ENCODE measurements at regions not wholly inside any gene's neighbourhood (a gene's known extent, or its start where the extent isn't known, plus 50 kb on each side); places are given as distances from the start of the nearest gene placed in this dataset.

DNA sequence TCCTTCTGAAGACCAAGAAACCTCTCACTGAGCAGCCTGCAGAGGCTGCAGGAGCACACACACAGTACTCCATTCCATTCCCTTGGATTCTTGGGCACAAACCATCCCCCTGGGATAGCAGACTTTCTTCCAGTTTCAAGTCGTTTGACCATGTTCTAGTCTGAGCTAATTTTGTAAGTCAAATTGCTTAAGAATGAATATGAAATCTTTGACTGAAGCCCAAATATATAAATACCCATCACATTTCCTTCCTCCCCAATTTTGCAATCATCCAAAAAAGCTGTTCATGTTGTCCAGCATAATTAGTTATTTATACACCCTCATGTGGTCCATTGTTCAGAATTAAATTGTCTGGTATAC is 231.2 kb upstream of the TPRG1 start:
- DNase-seq, result no peak

DNA sequence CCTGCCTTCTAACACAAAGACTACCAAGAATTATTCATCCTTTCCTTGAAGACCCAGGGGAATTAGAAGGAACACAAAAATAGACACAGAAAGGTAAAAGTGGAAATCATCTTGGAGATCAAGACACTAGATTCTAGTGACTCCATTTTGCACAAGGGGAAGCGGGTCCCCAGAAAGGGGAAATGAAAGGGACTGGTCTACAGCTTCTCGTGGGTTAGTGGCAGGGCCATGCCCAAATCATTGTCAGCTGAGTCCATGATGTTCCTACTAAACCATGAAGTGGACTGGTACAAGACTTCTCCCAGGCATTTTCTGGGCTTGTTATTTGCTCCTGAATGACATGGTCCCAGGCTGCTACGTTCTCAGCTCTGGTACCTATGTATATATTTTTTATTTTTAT is 230.7 kb upstream of the TPRG1 start:
- DNase-seq, result no peak

DNA sequence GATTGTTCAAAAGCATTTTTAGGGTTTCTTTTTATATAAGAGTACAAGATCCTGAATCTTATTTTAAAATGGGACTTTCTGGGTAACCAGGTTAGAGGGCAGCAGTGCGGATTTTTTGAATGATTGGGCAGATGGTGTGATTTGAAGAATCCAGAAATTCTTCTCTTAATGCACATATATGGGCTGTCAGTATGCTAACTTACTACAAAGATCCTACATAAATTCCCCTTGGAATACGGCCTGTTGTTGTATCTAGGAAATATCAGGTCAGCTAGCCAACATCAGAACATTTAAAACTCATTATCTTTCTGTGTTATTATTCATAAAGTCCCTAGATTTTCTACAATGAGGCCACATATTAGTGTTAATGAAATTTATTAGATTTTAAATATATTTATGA is 229.6 kb upstream of the TPRG1 start:
- DNase-seq, result no peak

DNA sequence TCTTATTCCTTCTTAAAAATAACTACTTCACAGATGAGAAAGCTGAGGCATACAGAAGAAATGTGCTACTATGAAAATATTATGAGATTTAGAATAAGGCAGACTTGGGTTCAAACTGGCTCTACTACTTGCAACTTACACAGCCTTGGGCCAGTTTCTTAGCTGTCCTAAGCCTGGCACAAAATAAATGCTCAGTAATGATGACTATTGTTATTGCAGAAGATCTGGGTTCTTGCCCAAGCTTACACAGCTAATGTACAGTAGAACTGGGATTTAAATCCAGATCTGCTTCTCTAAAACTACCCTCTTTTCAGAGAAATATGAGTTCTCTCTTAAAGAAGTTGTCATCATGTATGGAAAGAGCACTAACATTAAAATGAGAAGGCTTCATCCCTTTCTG is 228.2 kb upstream of the TPRG1 start:
- DNase-seq, result no peak

DNA sequence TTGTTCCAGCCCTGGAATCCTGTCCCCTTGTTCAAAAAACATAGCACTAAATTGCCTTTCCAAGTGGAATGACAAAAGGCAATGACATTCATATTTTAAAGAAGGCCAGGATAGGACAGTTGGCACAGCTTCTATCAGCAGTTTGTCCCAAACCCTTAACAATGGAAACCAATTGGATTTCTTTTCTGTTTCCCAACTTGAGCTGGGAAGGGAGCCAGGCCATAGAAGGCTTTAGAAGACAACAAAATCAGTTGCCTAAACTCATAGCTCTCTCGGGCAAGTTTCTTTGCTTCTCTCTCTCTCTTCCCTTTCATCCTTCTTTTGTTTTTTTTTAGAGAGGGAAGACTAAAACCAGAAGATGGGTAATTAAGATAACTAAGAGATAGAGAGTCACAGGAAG is 227.7 kb upstream of the TPRG1 start:
- no peak for DNase-seq

DNA sequence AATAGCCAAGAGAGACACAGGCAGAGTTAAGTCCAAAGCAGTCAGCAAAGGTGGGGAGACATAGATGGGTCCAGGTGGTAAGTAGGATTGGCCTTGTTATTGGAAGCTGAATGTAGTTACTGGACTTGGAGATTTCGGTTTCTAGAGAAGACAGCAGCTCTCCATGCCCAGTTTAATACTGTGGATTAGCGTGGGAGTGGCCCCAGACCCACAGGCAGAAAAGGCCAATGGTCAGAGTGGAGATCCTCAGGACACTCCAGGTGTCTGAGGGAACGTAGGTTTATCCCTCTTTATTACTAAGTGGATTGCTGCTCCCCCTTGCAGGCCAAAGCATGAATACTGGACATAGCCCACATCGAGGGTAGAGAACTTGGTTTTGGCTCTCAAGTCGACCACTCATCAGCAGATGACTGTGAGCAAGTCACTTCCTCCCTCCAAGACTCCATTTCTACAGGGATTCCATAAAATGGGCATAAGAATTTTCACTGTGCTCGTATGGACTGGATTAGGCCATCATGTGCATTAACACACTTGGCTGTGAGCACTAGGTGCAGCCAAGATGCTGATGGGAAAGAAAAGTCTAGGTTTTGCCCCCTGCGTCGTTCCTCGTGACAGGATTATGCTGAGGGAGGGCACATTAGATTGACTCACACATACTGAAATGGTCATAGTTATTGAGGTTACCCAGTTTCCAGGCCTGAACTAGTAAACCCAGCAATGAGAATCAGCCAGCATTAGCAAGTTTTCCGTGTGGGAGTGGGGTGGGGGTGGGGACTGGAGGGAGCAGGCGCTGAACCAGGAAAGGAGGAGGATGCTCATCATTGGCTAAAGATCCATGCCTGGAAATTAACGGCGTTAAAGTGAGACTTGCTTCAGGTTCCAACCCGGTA is 225.2 kb upstream of the TPRG1 start:
- DNase-seq, result no peak

DNA sequence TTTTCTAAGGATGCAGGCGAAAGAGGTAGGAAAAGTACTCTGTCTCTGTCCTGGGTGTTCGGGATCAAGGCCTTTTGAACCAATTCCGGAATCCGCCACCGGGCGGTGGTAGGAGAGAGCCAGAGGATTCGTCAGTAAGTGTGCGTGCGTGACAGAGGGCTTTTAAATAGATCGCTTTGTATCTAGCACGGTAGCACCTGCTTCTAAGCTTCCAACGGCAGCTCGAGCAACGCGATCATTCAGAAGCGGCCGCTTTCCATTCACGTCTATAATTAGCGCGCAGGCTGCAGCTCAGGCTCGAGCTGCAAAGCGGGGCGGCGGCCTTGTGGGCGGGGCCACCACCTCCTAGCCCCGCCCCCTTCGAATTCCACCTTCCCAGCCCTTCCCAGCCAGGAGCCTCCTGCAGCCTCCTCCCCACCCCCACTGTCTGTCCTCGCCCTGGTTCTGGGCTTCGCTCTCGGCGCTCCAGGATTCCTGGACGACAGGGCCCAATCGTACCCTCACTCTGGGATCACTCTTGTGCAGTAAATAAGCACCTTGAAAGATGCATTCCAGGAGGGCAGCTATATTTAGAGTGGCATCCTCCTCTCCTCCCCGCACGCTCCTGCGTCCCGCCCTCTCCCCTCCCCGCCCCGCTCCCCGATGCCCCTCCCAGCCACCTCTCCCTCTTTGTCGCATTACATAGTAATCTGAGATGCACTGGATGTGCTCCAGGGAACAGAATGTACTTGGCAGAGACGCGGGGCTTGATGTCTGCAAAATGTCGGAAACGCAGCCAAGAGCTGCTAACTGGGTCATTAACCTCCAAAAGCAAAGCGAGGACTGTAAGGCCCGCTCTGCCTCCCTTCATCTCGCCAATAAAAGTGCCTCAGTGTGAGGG is 224.1 kb upstream of the TPRG1 start:
- DNase-seq, result peak; percentile 90

DNA sequence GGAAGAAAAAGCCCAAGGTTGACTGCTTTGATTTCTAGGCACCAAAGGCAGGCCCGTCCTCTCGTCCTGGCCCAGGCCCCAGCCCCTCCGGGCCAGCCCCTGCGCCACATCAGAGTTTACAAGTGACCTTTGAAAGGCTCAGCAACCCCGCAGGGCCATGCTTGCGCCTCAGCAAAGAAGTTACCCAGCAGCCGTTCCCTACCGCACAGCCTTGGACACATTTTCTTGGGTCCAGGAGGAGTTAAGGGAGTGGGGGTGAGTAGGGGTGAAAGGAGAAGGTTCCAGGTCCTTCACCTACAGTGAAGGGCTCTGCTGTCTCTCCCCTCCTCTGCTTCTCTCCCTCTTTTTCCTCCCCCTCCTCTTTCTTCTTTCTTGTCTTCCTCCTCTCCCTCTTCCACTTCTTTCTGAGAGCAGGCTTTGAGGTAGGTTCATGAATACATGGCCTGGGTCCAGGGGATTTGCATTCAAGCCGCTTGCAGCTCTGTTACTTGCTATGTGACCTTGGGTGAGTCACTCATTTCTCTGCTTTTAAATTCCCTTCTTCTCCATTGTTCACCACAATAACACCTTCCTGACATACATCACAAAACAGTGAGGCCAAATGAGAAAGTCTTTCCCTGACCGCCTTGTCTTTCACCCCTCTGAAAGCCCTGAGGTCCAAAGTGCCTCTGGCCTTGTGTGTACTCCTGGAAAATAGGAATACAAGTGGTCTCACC is 223.3 kb upstream of the TPRG1 start:
- DNase-seq, result no peak

DNA sequence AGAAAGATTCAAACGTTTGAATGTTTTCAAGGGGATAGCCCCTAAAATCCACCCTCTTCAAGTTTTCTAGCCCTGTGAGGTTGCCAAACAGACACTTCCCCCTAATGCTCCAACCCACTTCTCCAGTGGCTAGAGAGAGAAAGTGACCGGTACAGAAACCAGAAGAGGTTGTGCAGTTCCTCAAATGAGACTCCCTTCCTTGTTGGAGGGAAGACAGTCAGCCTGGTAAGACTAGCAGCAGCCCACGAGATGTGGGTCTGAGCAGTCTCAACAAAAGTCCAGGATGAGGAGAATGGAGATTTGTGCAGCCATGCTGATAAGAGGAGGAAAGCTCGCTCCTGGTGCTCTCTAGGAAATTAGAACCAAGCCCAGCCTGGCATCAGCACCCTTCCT is 222.8 kb upstream of the TPRG1 start:
- no peak for DNase-seq

DNA sequence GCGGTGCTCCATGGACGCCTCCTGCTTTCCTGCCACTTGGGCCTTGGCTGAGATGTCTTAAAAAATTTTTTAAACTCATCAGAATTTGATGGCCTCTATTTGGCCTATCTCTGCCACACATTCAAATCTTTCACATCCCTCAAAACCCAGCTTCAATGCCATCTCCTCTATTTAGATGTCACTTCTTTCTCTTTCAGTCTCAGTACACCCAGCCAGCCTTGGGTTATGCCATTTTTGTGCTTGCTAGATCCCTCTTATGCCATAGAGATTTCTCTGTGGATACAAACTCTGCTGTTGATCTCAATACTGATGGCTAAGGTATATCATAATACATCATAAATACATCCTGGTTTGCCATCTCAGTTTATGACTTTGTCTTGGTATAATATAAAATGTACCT is 222.3 kb upstream of the TPRG1 start:
- DNase-seq, result no peak

DNA sequence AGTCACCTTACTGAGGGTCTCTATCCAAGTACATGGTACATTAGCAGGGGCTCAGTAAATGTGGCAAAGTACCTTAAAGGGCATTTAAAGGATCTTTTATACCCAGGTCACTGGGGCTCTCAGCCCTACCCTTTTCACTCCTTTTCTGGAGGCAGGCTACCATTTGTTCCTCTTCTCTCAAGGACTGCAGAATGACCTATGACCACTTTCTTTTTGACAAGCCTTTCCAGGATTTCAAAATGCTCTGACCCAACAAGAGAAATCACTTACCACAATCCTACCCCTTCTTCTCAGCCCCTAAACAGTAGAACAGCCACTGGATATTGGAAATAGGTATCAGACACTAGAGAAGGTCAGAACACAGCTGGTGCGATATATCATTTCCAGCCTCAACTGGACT is 221.8 kb upstream of the TPRG1 start:
- DNase-seq, result no peak

DNA sequence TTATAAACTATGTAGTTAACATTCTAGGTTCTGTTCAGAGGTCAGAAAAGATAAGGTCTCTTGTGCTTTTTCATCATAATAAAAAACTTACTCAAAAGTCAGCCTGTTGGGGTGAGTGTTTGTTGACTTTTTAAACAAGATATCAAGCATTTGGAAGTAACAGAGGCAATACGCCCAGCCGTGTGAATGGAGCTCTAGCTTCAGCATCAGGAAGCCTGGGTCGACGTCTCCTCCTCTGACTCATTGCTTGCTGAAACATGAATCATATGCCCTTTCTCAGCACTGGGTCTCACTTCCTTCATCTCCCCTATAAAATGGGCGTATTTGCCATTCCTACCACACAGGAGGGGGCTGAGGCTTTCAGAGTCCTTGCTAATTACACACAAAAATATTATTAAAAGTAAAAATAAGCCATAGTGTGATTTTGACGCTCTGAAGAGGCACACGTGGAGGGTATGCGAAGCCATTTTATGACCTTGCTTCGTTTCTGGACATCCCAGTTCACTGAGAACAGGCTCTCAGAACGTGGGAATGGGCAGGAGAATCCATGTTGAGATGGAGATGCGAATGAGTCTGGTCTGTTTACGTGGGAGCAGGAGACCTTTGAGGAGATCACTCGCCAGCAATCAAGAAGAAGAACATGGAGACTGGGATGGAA is 220.8 kb upstream of the TPRG1 start:
- DNase-seq, result no peak

DNA sequence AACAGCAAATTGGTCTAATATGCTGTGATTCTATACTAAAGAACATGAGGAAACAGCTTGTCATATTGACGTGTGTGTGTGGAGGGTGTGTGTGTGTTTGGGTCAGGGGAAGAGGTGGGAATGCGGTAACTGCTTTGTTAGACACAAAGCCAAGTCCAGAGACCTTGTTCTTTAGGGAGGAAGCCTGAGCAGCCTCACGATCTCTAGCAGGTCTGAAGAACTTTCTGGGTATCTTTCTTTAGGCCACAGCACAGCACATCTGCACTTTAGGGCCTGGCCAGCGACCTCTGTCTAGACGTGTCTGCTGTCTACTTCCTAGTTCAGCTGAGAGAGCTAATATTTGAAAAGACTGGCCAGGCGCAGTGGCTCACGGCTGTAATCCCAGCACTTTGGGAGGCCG is 220.0 kb upstream of the TPRG1 start:
- DNase-seq, result no peak

DNA sequence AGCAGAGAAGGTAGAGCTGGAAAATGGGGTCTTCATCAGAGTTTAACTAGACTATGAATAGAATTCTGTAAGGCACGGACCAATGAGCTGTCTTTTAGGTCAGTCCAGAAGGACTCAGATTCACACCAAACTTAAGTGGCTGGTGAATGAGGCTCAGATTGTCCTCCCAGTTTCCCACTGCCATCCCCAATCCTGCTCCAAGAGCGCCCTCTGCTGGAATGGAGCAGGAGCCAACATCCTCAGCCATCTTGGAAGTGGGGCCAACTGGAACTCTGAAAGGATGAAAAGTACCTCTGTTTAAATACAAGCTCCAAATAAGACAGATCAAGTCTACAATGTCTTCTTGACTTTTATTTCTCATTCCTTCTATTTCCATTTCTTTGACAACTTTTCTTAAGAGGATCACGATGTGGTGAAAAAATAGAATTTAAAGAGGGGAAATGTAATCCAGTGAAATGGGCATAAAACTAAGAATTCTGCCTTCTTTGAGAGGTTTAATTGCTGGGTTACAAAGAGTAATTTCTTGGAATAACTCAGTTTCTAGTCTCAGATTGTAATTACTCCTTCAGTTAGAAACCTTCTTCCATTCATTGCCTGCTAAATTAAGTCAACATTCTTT is 217.1 kb upstream of the TPRG1 start:
- peak; percentile 45 for DNase-seq

DNA sequence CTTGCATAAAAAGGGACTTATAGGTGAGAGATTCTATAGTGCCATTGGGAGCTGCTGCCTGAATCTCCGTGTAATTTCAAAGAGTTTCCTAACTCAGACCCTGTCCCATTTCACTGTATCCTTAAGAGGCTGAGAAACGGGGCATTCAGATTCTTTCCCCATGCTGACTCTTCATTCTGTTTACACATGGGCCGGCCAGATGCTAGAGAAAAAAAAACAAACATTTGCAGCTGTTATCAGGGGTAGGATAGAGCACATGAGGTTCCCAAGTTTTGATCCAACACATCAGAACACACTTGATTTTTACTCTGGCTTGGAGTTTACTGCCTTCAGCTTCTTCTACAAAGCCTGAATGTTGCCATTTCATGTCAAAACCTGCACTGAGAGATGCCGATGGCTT is 215.9 kb upstream of the TPRG1 start:
- DNase-seq, result no peak

DNA sequence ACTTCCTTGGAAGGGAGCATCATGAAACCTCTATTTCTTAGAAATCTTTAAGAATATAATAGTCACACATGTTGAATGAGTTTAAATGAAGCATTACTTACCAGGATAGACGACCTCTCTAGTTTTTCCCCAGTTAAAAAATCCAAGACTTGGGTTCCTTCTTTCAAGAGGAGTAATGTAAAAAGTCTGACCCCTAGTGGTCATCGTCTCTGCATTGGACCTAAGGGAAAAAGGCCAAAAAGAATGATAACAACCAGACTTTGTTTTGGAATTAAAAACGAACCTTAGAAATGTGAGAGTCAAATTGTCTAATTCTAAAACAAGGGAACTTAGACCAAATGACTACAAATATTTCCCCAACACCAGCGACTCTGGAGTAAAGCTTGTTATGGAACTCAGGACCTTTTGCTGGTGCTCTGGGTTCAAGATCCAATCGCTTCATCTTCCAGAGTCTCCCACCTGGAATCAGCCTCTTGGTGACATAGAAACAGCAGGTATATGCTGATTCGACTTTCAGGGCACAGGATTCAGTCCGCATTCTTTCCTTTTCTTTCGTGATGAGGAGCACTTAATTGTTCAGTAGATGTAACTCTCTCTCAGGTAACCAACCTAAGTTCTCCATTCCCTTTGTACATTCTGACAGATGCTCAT is 214.8 kb upstream of the TPRG1 start:
- peak; percentile 32 for DNase-seq

DNA sequence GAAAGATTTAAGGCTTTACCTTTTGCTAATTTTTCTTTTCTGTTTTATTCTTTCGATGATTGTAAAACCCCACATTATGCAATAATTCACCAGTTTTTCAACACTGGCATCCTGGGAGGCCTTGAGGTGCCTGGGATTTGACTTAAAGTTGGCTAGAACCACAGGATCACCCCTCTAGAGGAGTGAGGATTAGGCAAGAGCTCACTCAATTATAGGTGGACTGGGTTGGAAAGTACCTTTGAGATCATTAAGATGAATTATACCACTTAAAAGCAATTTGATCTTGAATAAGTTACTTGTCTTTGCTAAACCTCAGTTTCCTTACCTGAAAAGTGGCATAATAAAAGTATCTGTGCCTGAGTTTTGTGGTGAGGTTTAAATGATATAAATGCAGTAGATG is 212.8 kb upstream of the TPRG1 start:
- DNase-seq, result no peak

DNA sequence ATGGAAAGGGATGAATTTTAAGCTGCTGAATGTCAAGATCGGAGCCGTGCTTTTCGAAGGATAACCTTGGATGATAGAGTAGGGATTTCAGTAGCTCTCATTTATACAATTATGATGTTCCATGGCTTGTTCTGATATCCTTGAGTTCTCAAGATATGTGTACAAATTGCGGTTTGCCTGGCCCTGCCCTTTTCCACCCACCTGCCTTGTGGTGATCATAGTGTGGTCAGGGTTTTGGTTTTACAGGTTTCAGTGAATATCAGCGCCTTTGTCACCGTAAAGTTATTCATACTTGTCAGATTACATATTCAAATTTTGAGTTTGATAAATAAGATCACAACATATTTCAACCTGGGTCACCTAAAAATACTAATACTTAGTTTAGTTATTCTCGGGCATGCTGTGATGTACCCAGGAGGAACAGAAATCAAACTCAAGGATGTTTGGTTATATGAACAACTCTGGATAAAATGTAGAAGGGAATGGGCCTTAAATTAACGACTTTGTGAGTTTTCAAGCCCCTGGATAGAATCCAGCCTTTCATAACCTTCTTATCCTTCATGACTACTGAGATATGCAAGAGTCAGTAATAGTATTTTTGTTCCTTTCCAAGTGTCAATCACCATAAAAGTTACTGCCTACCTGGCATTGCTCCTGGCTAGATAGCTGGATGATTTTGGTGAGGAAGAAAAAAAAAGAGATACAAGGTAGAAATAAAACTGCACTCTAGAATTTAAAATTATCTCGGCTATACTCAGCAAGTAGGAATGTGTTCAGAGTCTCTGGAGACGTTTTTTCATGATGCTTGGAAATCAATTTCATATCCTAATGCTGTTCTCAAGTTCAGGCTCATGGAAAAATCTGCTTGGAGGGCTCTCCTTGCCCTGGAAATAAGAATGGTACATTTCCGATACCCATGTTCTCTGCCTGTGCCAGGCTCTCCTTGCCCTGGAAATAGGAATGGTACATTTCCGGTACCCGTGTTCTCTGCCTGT is 209.2 kb upstream of the TPRG1 start:
- no peak for DNase-seq

DNA sequence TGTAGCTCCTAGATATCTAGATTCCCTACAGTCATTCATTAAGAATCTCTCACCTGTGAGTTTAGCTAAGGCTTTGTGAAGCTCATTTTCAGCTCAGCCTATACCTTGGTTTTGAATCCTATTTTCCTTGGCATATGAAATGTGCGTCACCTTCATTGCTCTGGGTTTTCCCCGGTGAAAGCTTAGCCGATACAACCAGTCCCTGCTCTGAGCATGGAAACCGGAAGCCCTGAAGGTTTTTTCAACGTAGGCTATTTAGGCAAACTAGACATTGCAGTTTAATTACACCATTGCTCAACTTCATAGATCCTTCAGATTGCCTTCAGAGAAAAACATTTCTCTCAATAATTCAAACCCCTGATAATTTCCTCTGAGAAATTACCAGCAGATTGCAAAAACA is 206.8 kb upstream of the TPRG1 start:
- DNase-seq, result no peak

DNA sequence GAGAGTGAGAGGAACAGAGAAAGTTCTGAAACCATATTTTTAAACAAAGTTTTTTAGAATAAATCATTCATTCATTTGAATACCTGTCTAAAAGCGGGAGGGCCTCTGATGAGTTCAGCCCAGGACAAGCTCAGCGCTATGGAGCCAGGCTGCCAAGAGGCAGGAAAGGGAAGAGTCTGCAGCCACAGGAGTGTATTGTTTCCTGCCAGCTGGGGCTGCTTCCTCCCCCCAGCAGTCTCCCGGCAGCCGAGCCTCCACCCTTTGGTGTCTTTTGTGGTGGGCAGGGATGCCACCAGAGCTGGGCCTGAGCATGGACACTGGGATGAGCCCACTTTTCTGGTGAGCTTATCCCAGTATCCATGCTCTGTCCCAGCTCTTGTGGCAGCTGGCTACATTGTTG is 199.5 kb upstream of the TPRG1 start:
- no peak for DNase-seq
